GM12865 (cell line): ENCODE measurements at regions not wholly inside any gene's neighbourhood (a gene's known extent, or its start where the extent isn't known, plus 50 kb on each side); places are given as distances from the start of the nearest gene placed in this dataset.

Experiments used
- DNase-seq: peaks from one replicate; pipeline ENCODE4 v3.0.0; 2010; ENCODE audit warnings: low read depth
- H3K4me3 ChIP-seq: 2 replicates; pipeline ENCODE4 v1.5.1; 2011; ENCODE audit warnings: mild to moderate bottlenecking, low read depth, low read length, control low read depth
- TF ChIP-seq, protein P1 (sequence below): IDR thresholded peaks from 2 replicates; pipeline ENCODE4 v1.5.1; 2011; ENCODE audit warnings: low read length, control low read depth, low read depth, inconsistent platforms; ENCODE audit not compliant: insufficient read depth; ENCODE audit errors: missing control alignments

DNA sequence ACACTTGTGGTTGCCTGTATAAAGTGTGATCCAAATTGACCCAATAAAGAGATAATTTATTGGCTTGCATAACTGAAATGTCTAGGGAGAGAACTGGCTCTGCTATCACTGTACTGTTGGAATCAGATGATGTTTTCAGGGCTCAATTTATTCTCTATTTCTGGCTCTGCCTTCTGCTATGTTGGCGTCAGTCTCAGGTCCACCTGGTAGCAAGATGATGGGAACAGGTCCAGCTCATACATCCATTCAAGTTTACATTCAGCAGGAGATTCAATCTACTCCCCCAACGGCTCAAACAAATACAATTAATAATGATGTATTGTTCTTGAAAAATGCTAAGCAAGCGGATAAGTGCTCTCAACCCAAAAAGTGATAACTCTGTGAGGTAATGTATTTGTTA lies 297.7 kb upstream of the SYT4 start:
- DNase-seq: no peak
- TF ChIP-seq, protein P1, sequence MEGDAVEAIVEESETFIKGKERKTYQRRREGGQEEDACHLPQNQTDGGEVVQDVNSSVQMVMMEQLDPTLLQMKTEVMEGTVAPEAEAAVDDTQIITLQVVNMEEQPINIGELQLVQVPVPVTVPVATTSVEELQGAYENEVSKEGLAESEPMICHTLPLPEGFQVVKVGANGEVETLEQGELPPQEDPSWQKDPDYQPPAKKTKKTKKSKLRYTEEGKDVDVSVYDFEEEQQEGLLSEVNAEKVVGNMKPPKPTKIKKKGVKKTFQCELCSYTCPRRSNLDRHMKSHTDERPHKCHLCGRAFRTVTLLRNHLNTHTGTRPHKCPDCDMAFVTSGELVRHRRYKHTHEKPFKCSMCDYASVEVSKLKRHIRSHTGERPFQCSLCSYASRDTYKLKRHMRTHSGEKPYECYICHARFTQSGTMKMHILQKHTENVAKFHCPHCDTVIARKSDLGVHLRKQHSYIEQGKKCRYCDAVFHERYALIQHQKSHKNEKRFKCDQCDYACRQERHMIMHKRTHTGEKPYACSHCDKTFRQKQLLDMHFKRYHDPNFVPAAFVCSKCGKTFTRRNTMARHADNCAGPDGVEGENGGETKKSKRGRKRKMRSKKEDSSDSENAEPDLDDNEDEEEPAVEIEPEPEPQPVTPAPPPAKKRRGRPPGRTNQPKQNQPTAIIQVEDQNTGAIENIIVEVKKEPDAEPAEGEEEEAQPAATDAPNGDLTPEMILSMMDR: no peak
- H3K4me3 ChIP-seq: no peak overlapping the region

DNA sequence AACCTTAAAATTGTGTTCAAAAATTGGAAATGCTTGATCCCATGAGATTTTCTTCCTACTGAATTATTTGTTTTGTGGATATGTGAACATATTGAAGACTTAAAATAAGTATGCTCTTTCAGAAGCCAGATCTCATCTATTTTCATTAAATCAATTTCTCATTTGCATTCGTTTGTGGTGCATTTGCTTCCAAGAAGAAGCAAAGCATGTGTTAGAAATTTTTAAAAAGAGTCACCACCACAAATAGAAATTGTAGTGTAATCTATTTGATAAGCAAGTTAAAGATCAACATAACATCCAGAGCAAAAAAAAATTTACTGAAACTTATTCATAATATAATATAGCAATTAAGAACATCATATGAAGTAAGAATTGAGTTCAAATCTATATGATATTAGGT lies 300.9 kb upstream of the SYT4 start:
- no peak for DNase-seq
- no peak overlapping the region for H3K4me3 ChIP-seq
- TF ChIP-seq, protein P1: no peak

DNA sequence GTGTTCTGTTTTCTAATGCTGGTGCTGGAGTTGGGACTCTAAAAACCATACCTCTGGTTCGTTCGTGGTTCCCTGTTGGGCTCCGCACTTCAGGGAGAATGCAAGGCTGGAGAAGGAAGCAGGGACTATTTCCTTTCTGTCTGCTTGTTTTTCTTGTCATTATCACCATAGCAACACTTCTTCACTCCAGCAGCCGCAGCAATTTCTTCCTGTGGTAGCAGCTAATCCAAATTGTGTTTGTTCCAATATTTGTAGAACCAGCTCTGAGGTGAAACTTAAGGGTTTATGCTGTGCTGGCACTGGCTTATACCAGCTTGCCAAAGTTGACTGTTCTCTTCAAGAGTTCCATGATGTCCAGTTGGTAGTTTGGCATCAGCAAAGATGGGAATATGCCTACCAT lies 301.4 kb upstream of the SYT4 start:
- no peak for DNase-seq
- TF ChIP-seq, protein P1: no peak
- no peak overlapping the region for H3K4me3 ChIP-seq

DNA sequence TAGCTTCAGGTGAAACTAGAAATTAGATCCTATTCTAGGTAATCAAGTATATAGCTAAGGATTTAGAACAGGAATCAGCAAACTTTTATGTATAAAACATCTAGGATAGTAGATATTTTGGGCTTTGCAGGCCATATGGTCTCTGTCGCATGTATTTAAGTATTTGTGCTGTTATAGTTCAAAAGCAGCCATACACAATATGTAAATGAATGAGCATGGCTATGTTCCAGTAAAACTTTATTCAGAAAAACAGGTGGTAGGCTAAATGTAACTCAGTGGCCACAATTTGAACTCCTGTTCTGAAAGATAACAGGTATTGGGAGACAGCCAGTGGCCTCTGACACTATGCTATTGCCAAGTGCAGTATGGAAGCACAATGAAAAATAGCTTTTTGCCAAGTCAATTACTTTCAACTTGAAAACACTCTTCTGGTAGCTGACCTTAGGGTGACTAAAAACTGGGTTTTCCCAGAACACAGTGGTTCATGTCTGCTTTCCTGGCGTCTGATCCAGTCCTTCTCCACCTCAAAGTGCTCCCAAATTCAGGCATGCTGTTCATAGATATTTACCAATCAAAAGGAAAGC lies 304.7 kb upstream of the SYT4 start:
- no peak overlapping the region for H3K4me3 ChIP-seq
- TF ChIP-seq, protein P1: no peak
- DNase-seq: no peak

DNA sequence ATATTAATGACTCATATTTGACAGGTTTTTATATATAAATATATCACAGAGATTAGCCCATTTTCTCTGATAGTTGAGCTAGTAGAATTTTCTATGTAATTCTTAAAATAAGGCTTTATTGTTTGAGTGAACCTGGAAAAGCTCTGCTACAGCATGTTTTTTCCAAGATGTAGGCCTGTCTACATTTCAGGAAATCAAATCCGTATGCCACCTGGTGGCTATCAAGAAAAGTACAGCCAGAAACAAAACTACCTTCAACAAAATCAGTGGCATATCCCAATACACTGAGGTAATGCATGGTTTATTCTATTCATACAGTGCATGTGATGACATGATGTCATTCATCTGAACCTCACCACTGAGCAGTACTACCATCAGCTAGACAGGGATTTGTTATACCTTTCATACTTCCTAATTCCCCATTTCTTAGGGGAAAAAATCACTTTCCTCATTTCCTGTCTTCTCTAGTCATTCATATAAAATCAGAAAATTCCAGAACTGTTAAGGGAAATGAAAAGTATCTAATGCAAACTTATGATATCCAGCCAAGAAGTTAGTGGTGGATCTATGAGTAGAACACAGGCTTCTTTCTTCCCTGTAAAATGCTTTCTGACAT lies 310.4 kb upstream of the SYT4 start:
- TF ChIP-seq, protein P1: peak; percentile 57
- DNase-seq: peak; percentile 20
- H3K4me3 ChIP-seq: no peak overlapping the region

DNA sequence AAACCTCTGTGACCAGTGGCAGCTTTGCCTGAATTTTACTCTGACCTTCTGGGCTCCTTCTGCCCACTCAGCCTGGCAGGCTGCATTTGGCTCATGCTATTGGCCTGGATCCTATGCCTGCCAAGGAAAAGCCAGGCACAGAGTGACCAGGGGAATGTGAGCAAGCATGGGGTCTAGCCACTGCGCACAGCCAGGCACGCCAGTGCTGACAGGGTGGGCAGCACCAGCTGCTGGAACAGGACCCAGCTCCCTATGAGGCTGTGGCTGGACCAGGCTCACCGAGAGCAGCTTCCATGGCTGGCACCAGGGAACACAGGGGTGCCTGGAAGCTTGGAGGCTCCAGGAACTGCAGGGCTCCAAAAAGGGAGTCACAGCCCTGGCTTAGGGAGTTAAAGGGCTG lies 311.5 kb upstream of the SYT4 start:
- no peak for DNase-seq
- H3K4me3 ChIP-seq: no peak overlapping the region
- TF ChIP-seq, protein P1: no peak
